ENCODE measurements at regions not wholly inside any gene's neighbourhood (a gene's known extent, or its start where the extent isn't known, plus 50 kb on each side); places are given as distances from the start of the nearest gene placed in this dataset.

DNA sequence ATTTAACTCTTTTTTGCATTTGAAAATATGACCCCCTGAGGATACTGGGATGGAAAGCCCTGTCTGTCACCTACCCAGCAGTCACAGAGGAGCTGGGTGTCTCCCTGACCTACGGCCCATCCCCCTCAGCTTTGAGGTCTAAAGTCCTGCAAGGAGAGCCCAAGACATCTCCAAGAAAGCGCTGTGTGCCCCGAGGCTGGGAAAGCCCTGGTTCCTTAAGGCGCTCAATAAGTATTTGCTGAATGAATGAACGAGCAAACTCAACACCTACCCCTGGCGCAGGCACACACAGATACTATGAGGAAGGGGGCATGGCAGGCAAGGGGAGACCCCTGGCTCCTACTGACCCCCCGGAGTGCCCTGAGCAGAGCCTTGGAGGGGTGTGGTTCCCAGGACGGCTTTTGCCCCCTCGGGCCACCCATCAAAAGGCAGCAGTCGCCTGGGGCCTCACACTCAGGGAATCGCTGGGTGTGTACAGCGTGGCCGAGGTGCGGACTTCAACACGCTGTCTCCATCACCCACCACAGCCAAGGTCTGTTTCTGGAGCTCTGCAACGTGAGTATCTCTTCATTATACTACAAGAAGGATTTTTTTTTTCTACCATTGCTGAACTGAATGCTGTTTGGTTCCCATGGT lies 211.6 kb downstream of the ERCC6L2 start:
- DNase-seq: no peak

DNA sequence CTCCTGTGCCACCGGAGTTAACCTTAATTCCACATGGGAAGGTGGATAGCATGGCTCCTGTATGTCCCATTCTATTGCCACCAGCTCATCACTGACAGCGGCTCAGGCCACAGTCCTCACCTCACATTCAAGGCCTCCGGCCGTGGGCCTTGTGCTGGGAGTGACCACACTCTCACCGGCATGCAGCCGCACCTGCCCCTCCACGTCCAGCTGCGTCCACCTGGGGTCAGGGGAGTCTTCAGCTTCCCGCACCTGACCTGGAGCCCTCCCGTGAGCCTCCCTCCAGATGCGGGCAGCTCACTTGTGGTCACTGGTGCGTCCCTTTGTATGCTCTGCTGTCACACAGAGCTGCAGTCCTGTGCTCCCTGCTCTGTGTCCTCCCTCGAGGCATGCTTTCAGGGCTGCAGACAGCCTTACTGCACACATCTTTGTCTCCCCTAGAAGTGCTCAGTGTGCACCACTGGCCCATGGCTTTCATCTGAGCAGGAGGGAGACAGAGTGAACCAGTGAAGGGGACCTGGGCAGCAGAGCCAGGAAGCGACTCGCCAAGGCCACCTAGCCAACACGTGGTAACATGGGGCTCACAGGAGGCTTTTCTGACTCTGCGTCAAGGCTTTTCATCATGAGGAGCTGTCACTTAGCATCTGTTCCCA lies 210.1 kb downstream of the ERCC6L2 start:
- no peak for DNase-seq

DNA sequence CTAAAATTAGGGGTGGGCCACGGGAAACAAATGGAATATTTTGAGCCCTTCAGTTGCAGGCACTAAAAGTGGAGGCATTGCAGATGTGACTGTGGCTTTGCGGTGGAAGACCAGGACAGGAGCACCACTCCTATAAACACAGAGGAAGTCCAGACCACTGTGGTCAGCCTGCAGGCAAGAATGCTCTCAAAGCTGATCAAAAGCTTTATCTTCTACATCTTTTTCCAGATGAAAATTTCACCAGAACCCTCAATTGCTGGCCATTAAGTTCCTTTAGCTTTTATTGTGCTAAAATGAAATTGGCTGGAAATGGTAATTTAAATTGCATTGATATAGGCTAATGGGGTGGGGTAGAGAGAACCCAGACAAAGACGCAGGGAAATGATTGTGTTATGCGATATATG lies 208.8 kb downstream of the ERCC6L2 start:
- no peak for DNase-seq

DNA sequence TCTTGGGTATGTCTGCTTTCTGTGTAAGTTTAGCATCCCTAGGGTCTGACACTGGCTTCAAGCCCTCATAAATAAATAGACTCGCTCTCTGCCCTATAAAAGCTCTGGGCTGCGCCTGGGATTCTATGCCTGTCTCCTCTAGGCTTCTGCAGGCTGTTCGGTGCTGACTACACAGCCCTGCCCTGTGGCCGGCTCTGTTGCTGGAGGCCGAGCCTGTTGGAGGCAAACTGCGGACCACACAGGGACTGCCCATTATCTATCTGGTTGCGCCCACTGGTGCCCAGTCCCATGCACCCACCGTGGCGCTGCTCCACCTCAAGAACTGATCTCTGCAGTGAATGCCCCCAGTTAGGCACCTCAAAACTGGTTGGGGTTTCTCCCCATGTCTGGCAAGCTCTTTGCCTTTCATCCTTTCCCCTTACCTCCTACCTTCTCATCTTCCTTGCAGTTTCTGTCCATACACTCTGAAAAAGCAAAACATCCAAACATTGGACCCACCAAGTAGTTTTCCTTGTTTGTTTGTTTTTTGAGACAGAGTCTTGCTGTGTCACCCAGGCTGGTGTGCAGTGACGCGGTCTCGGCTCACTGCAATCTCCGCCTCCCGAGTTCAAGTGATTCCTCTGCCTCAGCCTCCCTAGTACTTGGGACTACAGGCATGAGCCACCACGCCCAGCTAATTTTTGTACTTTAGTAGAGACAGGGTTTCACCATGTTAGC lies 207.2 kb downstream of the ERCC6L2 start:
- DNase-seq: no peak

GRCh38 chr9:96080364-96080763 lies 204.9 kb downstream of the ERCC6L2 start:
- DNase-seq: no peak

DNA sequence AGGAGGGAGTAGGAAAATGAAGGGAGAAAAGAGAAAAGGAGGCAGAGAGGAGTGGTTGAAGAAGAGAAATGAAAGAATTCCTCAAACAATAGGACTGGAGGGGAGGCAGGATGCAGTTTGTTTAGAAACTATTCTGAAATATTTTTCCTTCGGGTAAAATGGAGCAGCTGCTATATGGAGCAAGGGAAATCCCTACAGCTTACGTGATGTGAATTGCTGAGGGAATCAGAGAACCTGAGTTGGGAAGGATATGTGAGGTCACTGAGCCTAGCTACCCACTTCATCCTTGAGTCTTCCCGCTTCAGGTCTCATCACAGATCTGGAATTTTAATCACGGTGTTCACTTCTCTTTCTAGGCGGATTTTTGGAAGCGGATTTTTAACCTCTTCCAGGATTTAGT lies 204.3 kb downstream of the ERCC6L2 start:
- DNase-seq: no peak

DNA sequence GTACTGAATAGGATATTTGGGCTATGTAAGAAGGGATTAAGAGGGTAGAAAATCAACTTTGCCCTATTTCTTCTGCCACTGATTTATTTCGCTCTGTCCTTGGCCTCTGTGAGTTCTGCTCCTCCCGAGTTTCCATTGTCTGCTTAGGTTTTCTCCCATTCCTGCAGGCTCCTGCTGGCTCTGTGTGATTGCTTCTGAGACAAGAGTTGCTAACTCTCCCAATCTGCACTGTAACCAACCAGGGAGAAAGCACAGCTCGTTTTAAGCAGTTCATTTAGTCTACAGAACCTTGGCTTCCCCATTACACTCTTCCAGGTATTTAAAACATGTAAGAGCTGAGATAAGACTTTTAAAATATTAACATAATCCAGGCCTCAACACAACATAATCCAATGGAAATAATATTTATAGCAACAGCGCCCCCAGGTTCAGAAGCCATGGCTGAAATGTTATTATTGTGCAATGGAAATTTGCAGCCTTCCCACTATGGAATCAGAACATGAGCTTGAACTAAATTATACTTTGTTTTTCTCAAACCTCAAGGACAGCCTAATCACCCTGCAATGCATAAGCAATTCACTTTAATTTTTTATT lies 203.5 kb downstream of the ERCC6L2 start:
- no peak for DNase-seq

DNA sequence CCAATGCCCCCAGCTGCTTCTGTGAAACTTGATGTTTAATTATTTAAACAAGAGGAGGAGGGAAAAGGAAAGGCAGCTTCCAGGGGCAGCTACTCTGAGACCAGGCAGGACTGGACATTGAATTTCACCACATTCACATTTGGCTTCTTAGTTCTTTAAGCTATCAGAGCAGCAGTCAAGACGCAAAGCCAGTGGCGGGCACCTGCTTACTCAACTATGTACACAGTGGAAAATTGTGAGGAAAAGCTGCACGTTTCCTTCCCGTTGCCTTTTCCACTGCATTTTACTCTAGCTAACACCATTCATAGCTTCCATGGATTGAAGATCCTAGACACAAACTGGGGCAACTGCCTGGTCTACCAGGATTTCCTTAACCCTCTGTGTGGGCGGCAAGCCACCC lies 200.3 kb downstream of the ERCC6L2 start:
- no peak for DNase-seq

GRCh38 chr9:96075111-96075510 lies 199.6 kb downstream of the ERCC6L2 start:
- DNase-seq: no peak

DNA sequence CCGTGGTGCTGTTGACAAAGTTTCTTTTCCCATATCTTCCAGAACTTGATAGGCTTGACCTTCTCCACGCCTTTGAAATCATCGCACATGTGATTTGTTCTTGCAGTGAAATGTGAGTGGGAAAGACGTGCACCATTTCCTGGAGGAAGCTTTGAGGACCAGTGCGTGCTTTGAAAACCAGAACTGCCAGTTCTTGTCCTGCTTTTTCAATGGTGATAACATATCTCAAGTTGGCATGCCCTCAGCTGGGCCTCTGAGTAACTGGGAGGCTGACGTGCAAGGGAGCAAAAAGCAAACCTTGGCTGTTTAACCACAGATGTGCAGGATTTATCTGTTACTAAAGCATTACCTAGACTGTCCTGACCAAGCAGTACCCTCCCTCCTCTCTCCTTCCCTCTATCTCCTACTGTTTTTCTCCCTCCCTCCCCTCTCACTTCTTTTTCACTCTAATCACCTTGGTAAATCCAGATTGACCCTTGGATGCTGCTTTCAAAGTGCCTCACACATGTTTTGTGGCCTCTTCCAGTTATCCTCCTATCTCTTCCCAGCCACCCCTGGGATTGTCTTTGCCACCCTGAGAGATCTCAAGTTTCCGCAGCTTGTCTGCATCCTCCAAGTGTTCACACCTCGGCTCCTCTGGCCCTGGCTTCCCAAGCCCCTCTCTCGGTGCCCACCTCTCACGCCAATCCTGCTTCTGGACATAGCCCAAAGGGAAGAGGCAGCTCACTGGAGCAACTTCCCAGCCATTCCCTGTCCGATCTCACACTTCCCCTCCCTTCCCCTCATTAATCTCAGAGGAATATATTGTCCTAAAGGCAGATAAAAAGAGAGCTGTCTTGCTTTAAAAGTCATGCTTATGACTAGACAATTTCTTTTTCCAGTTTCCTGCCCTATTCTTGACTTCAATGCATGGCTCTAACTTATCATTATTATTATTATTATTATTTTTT lies 198.3 kb downstream of the ERCC6L2 start:
- no peak for DNase-seq

DNA sequence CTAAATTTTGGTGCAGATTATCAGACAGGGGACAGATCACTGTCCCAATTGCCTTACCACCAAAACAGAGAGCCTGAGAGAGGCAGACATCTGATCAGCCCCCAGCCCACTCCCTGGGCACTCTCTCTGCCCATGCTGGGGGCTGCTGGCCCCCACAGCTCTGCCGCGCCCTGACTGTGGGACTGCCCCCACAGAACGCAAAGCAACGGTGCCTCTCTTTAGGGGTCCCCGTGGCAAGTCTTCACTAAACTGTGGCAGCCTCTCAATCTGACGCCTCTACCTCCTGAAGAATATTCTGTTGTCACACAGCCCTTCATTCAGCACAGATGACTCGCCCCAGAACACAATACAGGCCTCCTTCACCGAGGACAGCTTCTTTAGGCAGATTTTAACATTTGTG lies 197.4 kb downstream of the ERCC6L2 start:
- DNase-seq: no peak

DNA sequence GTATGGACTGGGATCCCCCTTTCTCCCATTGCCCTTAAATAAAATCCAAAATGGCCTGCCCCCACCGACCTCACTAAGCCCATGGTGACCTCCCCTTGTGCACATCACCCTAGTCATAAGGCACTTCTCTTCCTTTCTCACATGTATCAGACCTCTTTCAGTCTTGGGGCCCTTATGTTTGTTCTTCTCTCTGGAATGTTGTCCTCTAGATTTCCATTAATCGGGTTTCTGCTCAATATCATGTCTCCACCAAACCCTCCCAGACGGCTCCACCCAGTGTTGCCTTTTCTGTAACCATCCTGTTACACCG lies 196.3 kb downstream of the ERCC6L2 start:
- no peak for DNase-seq

- DNase-seq: peak; percentile 40
These were observed 195.8 kb downstream of the ERCC6L2 start for GRCh38 chr9:96071076-96071814.

DNA sequence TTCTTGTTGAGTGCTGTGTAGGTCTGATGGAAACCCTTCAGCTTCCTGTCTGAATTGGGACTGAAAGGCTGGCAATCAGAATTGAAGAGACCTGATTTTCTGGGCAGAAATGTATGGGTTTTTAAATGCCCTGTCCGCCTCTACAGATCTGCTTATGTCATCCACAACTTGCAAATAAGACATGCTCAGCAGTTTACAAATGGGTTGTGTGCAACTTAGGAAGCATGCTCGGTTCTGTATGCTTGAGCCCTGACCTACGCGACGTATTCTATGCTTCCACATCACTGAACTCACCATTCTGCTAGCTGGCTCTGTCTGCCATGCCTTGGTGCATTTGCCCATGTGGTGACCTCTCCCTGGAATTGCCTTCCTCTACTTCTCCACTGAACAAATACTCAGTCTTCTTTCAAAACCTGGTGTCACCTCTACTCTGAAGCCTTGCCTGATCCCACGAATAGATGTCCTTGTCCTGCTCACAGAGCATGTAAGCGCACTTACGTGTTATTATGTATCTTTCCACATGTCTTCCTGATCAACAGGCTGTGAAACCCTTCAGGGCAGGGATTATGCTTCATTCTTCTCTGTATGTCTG lies 194.2 kb downstream of the ERCC6L2 start:
- DNase-seq: no peak

GRCh38 chr9:96068511-96068910 lies 193.0 kb downstream of the ERCC6L2 start:
- DNase-seq: no peak

- DNase-seq: no peak
These were observed 192.1 kb downstream of the ERCC6L2 start for GRCh38 chr9:96067600-96067999.

DNA sequence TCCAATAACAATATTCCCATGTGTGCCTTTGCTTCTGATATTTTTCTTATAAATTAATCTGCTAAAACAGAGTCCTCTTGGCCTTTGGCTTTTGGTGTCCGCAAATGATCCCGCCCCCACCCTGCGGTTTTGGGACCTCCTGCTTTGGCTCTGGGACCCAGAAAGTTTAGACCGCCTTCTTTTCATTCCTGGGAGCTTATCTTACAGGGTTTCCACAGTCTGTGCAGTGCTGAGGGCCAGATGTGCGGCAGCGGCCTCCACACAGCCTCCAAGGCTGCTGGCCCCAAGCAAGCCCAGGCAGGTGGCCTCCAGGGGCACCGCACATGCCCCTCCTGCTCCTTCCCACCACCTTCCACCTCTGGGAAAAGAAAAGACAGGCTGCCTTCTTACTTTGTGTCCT lies 191.5 kb downstream of the ERCC6L2 start:
- DNase-seq: no peak

- DNase-seq: no peak
These were observed 190.2 kb downstream of the ERCC6L2 start for GRCh38 chr9:96065482-96066251.

GRCh38 chr9:96064826-96065481 lies 189.5 kb downstream of the ERCC6L2 start:
- no peak for DNase-seq

DNA sequence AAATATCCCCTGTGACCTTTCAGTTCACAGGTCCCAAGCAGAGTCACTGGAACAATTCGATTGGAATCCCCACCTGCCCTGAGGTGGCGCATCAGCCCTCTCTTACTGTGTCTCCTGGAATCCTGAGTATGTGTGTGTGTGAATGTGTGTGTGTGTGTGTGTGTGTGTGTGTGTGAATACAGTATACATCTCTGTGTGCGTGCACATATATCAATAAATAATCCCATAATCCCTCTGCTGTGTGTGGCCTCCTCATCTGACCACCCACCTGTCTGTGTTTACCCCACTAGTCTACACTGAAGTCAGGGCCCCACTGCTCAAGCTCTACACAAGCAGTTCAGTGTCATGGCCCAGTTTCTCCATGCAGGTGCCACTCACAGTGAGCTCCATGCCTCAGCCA lies 187.4 kb downstream of the ERCC6L2 start:
- no peak for DNase-seq
